GM11168 (cell line): ENCODE measurements at regions not wholly inside any gene's neighbourhood (a gene's known extent, or its start where the extent isn't known, plus 50 kb on each side); places are given as distances from the start of the nearest gene placed in this dataset.

ENCODE experiments used
- in situ Hi-C: fragments of 300-500 bp; cut with MboI; formaldehyde crosslinking; loops from one replicate; pipeline ENCODE4 v1.12.0; 2022; ENCODE audit warnings: low sequenced_read_pairs; ENCODE audit not compliant: unreplicated experiment

DNA sequence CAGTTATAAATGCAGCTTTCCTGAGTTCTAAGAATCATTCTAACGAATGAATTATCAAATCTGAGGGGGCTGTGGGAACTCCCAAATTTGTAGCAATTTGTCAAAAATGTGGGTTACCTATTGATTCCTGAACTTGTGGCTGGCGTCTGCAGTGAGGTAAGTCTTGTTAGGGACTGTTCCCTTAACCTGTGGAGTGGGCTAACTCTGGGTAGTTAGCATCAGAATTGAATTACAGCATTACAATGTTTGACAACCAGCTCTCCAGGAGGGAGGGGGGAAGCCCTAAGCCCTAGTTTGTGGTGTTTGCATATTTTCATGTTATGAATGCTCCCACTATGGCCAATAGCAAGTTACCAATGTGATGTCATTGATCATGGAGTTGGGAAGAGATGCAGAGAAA lies 65.9 kb upstream of the STT3B start:
- in situ Hi-C loops: no loop called here

GRCh38 chr3:31468433-31468832 lies 64.3 kb upstream of the STT3B start:
- in situ Hi-C loops: no loop called here

DNA sequence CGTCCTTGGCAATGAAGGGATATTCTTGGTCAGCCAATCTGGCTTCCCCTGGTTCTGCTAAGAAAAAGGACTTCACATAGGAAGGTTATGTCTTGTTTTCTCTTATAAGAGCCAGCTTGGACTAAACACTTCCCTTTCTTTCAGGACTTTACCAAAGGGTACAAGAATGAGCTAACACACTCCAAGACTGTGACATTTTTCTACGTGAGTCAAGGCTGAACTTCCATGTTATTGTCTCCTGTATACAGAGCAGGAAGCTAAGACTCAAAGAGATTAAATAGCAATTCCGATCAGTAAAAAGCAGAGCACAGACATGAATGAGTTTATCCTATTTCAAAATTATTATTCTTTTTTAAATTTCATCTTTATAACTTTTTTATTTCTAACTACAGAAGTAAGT lies 63.3 kb upstream of the STT3B start:
- in situ Hi-C loops: no loop called here

- in situ Hi-C loops: no loop called here
Observed at GRCh38 chr3:31472479-31473390, 60.0 kb upstream of the STT3B start.

GRCh38 chr3:31476209-31476608 lies 56.5 kb upstream of the STT3B start:
- in situ Hi-C loops: no loop called here

DNA sequence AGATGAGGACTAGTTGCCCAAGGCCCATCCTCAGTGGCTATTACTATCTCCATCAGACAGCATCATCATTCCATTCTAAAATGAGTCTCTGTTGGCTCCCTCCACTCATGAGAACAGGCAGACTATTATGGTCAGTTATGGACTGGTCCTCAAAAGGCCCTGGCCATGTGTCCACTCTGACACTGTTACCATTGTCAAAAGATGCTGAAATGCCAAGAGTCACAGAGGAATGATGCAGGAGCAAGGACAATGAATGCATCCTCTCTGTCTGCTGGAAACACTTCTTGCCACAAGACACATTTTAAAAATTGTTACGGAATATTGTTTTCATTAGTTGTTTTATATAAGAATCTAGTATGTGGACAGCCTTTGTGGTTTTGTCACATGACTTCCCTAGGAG lies 53.3 kb upstream of the STT3B start:
- in situ Hi-C loops: no loop called here

GRCh38 chr3:31481697-31482096 lies 51.0 kb upstream of the STT3B start:
- in situ Hi-C loops: no loop called here

GRCh38 chr3:31482493-31483200 lies 50.1 kb upstream of the STT3B start:
- in situ Hi-C loops: no loop called here
